DND-41 (cell line): ENCODE measurements at regions not wholly inside any gene's neighbourhood (a gene's known extent, or its start where the extent isn't known, plus 50 kb on each side); places are given as distances from the start of the nearest gene placed in this dataset.

Experiments
- EZH2 ChIP-seq: IDR thresholded peaks from 3 replicates; pipeline ENCODE4 v1.6.1; 2012; ENCODE audit warnings: borderline replicate concordance, low read depth, mild to moderate bottlenecking, moderate library complexity, low read length, inconsistent platforms; ENCODE audit not compliant: severe bottlenecking
- TF ChIP-seq, protein P1 (sequence below): IDR thresholded peaks from 2 replicates; pipeline ENCODE4 v1.5.1; 2012; ENCODE audit warnings: borderline replicate concordance, low read length, moderate library complexity, mild to moderate bottlenecking; ENCODE audit not compliant: poor library complexity, severe bottlenecking; ENCODE audit errors: extremely low read depth

DNA sequence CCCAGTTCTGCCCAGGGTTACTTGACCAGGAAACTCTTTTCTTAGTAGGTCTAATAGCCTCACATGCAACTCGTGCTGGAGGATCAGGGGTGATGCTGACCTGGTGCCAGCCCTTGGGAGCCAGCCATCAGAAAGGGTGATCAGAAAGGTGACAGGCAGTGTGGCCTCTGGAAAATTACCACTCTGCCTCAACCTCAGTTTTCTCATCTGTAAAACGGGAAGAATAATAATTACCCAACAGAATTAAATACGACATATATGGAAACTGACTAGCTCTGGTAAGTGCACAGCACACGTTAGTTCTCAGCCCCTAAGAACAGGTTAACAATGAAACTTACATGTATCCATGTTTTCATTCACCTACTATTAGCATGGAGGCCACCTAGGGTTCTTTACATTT lies 157.6 kb downstream of the EN1 start:
- TF ChIP-seq, protein P1, sequence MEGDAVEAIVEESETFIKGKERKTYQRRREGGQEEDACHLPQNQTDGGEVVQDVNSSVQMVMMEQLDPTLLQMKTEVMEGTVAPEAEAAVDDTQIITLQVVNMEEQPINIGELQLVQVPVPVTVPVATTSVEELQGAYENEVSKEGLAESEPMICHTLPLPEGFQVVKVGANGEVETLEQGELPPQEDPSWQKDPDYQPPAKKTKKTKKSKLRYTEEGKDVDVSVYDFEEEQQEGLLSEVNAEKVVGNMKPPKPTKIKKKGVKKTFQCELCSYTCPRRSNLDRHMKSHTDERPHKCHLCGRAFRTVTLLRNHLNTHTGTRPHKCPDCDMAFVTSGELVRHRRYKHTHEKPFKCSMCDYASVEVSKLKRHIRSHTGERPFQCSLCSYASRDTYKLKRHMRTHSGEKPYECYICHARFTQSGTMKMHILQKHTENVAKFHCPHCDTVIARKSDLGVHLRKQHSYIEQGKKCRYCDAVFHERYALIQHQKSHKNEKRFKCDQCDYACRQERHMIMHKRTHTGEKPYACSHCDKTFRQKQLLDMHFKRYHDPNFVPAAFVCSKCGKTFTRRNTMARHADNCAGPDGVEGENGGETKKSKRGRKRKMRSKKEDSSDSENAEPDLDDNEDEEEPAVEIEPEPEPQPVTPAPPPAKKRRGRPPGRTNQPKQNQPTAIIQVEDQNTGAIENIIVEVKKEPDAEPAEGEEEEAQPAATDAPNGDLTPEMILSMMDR = no peak
- TF ChIP-seq EZH2 = no peak
